Gastroesophageal sphincter (tissue), 4 donors: ENCODE measurements at regions not wholly inside any gene's neighbourhood (a gene's known extent, or its start where the extent isn't known, plus 50 kb on each side); places are given as distances from the start of the nearest gene placed in this dataset.
A peak's percentile ranks its signal among the peaks of the same experiment; 100 is the strongest.
"Not testable (repeated sequence)": the region's sequence is repeated elsewhere in the genome, so short reads cannot be mapped to it uniquely, and the experiment has no call there.

Source experiments
- ATAC-seq: fragments of 150-250 bp; one replicate; pipeline ENCODE4 v1.9.1; 2016; ENCODE audit warnings: mild to moderate bottlenecking, moderate library complexity
- H3K27ac ChIP-seq, 4 donors: fragments of 200-600 bp; sonication (generic) in 3 of 4; 1 replicate in 3 of 4; 2 replicates in 1 of 4; pipeline ENCODE4 v1.5.1; 2016 to 2019
- H3K27me3 ChIP-seq: fragments of 200-600 bp; sonication (generic); one replicate; pipeline ENCODE4 v1.5.1; 2019
- H3K36me3 ChIP-seq, 2 donors: fragments of 200-600 bp; sonication (generic); one replicate each; pipeline ENCODE4 v1.5.1; 2019; ENCODE audit warnings: control low read depth in 1 of 2
- H3K4me1 ChIP-seq, 3 donors: fragments of 200-600 bp; sonication (generic); 1 replicate in 2 of 3; 2 replicates in 1 of 3; pipeline ENCODE4 v1.5.1; 2016 to 2019; ENCODE audit warnings: control low read depth in 2 of 3
- H3K4me3 ChIP-seq, 2 donors: fragments of 200-600 bp; sonication (generic); one replicate each; pipeline ENCODE4 v1.5.1; 2019; ENCODE audit warnings: mild to moderate bottlenecking in 1 of 2, moderate library complexity in 1 of 2
- H3K9me3 ChIP-seq, 3 donors: fragments of 200-600 bp; sonication (generic); one replicate each; pipeline ENCODE4 v1.5.1; 2017 to 2019; ENCODE audit warnings: control low read depth in 2 of 3
- POLR2A ChIP-seq, 2 donors: fragments of 450-650 bp; IDR thresholded peaks; one replicate each; pipeline ENCODE4 v1.6.1; 2017; ENCODE audit warnings: antibody characterized with exemption in 2 of 2, mild to moderate bottlenecking in 2 of 2, moderate library complexity in 1 of 2
- POLR2AphosphoS5 ChIP-seq: sonication (generic); formaldehyde crosslinking; IDR thresholded peaks from one replicate; pipeline ENCODE4 v1.6.1; 2017; ENCODE audit warnings: antibody characterized with exemption
- WGBS, 2 donors: methylation state at CpG; one replicate each; pipeline ENCODE4 v1.1.5; 2018; ENCODE audit warnings: low coverage in 1 of 2; 5-methylcytosine and 5-hydroxymethylcytosine counted together
- TF ChIP-seq, protein P1 (sequence below), 4 experiments: fragments of 200-600 bp in 2 of 4; fragments of 450-650 bp in 2 of 4; sonication (generic) in 1 of 4; IDR thresholded peaks; one replicate each; pipeline ENCODE4 v1.5.1; 2017 to 2019; ENCODE audit warnings: antibody characterized with exemption in 4 of 4, mild to moderate bottlenecking in 2 of 4, moderate library complexity in 2 of 4

- H3K4me3 ChIP-seq, H3K4me1 ChIP-seq, H3K27me3 ChIP-seq, H3K36me3 ChIP-seq, ATAC-seq, H3K9me3 ChIP-seq, H3K27ac ChIP-seq: not testable (repeated sequence)
- WGBS, 2 donors, result no CpG with 5 or more reads among the region's 6 CpGs
Measured at GRCh38 chr1:146413911-146414310, 185.1 kb upstream of the NOTCH2NLA start.

GRCh38 chr1:146411923-146412322 lies 183.1 kb upstream of the NOTCH2NLA start:
- not testable (repeated sequence) for ATAC-seq, H3K27ac ChIP-seq, H3K27me3 ChIP-seq, H3K4me1 ChIP-seq, H3K36me3 ChIP-seq, H3K9me3 ChIP-seq, H3K4me3 ChIP-seq
- no CpG with 5 or more reads among the region's 3 CpGs for WGBS, 2 donors

DNA sequence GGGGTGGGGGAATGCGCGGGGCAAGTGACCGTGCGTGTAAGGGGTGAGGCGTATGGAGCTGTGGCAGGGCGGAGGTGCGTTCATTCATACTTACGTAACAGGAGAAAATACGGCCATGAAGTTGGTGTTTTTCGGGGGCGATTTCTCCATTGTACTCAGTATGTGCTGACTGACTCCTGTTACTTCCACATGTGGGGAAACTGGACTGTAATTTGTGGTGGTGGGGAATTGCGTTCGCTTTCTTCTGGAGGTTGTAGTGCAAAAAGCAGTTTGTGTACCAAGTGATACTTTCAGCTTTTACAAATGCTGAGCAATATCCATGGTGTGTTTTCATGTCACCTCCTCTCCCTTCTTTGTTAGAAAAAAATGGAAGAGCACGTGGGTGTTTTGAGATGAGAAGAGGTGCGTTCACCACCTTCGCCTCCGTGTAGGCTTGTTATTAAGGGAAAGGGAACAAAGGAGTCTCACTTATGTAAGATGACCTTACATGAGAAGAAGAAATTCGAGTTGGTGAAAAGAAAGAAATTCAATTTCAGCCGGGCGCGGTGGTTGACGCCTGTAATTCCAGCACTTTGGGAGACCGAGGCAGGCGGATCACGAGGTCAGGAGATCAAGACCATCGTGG lies 181.1 kb upstream of the NOTCH2NLA start:
- not testable (repeated sequence) for H3K36me3 ChIP-seq, H3K27me3 ChIP-seq, H3K9me3 ChIP-seq, H3K4me1 ChIP-seq
- 11 to 17% methylated on average over 22 to 24 of the region's 26 CpGs for WGBS, 2 donors
- ATAC-seq, result peak; percentile 98
- peak; percentile 89 for TF ChIP-seq POLR2AphosphoS5
- peak; percentile 67 to 89 for TF ChIP-seq POLR2A (IDR thresholded peaks at IDR 0.05)
- H3K4me3 ChIP-seq, result peak overlapping the region; percentile 26 to 40
- H3K27ac ChIP-seq, result peak overlapping the region; percentile 79 to 85 (median 82)

- ATAC-seq, result peak; percentile 98
- WGBS, 2 donors, result 8% methylated on average over 4 of the region's 24 CpGs; no CpG with 5 or more reads in 1 of the 2 donors
- peak overlapping the region; percentile 79 to 85 (median 82) for H3K27ac ChIP-seq
- H3K4me3 ChIP-seq, result peak overlapping the region; percentile 26 to 40
- H3K36me3 ChIP-seq, H3K4me1 ChIP-seq, H3K9me3 ChIP-seq, H3K27me3 ChIP-seq: not testable (repeated sequence)
Measured at GRCh38 chr1:146409116-146409801, 180.4 kb upstream of the NOTCH2NLA start.

DNA sequence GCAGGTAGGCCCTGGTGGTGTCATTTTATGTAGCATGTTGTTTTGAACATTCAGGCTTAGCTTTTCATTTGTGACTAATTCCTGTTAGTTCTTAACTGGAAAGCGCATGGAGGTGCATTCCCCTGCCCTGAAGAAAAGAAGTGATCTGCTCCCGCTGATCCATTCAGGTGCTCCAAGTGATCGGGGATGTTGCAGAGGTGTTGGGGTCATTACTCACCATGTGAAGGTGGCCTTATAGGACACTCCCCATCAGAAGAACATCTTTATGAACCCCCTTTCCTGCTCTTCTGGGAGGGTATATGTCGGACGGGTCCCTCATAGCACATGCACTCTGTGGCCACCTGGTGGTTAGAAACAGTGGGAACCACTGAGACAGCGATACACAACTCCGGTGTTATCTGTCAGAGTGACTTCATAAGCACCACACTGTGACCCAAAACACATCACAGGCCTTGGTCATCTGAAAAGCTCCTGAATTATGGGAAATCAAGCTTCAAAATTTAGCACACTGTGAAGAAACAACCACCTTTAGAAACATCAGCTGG lies 172.5 kb upstream of the NOTCH2NLA start:
- H3K27me3 ChIP-seq, H3K9me3 ChIP-seq, H3K27ac ChIP-seq, H3K4me3 ChIP-seq, H3K36me3 ChIP-seq, H3K4me1 ChIP-seq: not testable (repeated sequence)
- no CpG with 5 or more reads among the region's 7 CpGs for WGBS, 2 donors
- TF ChIP-seq, protein P1, sequence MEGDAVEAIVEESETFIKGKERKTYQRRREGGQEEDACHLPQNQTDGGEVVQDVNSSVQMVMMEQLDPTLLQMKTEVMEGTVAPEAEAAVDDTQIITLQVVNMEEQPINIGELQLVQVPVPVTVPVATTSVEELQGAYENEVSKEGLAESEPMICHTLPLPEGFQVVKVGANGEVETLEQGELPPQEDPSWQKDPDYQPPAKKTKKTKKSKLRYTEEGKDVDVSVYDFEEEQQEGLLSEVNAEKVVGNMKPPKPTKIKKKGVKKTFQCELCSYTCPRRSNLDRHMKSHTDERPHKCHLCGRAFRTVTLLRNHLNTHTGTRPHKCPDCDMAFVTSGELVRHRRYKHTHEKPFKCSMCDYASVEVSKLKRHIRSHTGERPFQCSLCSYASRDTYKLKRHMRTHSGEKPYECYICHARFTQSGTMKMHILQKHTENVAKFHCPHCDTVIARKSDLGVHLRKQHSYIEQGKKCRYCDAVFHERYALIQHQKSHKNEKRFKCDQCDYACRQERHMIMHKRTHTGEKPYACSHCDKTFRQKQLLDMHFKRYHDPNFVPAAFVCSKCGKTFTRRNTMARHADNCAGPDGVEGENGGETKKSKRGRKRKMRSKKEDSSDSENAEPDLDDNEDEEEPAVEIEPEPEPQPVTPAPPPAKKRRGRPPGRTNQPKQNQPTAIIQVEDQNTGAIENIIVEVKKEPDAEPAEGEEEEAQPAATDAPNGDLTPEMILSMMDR (IDR thresholded peaks at IDR 0.05), result peak; percentile 26 to 59 (median 54)
- peak; percentile 81 for ATAC-seq

DNA sequence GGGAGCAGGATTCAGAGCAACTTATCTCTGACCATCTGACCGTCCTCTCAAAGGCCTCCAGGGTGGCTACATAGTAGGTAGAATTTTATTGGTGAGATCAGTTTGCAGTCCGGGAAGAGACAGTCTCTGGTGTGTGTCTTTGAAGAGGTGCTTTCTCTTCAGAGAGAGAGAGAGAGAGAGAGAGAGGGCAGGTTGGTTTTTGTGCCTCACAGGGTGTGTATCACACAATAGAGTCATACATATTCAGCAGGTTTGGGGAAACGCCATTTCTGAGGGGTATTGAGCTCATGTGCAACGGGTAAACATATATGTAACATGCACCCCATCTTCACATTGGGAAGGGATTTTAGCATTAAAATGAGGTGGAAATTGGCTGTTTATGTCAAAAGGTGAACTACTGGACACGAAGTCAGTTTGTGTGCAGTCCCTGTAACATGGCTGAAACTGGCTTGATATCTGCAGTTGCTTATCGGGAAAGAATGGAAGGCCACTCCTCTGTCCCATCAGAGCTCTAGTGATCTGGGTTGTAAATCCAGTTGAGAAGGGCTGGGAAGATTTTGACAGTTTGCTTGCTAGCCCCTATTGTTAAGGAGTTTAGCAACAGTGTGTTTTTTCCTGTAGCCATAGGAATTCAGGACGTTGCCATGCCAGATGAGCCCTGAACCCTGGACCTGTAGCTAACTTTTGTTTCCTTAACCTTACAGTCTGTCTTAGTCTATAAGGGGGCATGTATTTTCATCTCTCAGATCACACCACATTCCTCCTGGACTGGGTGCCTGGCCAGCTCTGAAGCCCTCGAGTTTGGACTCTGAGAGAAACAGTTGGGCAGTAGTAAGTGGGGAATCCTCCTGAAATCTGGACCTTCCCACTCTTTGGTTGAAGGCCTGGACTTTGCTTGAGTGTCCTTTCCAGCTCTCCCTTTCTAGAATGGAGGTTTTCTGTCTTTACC lies 171.6 kb upstream of the NOTCH2NLA start:
- ATAC-seq, H3K27me3 ChIP-seq, H3K4me1 ChIP-seq, H3K9me3 ChIP-seq, H3K27ac ChIP-seq, H3K4me3 ChIP-seq, H3K36me3 ChIP-seq: not testable (repeated sequence)
- 77 to 82% methylated on average over 6 to 8 of the region's 8 CpGs for WGBS, 2 donors

- H3K36me3 ChIP-seq, H3K27me3 ChIP-seq, H3K4me1 ChIP-seq, H3K4me3 ChIP-seq, ATAC-seq, H3K27ac ChIP-seq, H3K9me3 ChIP-seq: not testable (repeated sequence)
- 89% methylated on average over 2 of the region's 2 CpGs; no CpG with 5 or more reads in 1 of the 2 donors for WGBS, 2 donors
Measured at GRCh38 chr1:146399225-146399624, 170.4 kb upstream of the NOTCH2NLA start.

- not testable (repeated sequence) for H3K27me3 ChIP-seq, ATAC-seq, H3K4me3 ChIP-seq, H3K4me1 ChIP-seq, H3K36me3 ChIP-seq, H3K27ac ChIP-seq, H3K9me3 ChIP-seq
Measured at GRCh38 chr1:146396801-146397200, 168.0 kb upstream of the NOTCH2NLA start.

GRCh38 chr1:146396242-146396641 lies 167.4 kb upstream of the NOTCH2NLA start:
- not testable (repeated sequence) for H3K9me3 ChIP-seq, H3K27ac ChIP-seq, H3K27me3 ChIP-seq, ATAC-seq, H3K36me3 ChIP-seq, H3K4me3 ChIP-seq, H3K4me1 ChIP-seq
- WGBS, 2 donors, result no CpG with 5 or more reads among the region's 6 CpGs

GRCh38 chr1:146393796-146394195 lies 165.0 kb upstream of the NOTCH2NLA start:
- WGBS, 2 donors, result 80% methylated on average over 1 of the region's 23 CpGs; no CpG with 5 or more reads in 1 of the 2 donors
- H3K36me3 ChIP-seq, ATAC-seq, H3K27ac ChIP-seq, H3K4me3 ChIP-seq, H3K9me3 ChIP-seq, H3K27me3 ChIP-seq, H3K4me1 ChIP-seq: not testable (repeated sequence)

DNA sequence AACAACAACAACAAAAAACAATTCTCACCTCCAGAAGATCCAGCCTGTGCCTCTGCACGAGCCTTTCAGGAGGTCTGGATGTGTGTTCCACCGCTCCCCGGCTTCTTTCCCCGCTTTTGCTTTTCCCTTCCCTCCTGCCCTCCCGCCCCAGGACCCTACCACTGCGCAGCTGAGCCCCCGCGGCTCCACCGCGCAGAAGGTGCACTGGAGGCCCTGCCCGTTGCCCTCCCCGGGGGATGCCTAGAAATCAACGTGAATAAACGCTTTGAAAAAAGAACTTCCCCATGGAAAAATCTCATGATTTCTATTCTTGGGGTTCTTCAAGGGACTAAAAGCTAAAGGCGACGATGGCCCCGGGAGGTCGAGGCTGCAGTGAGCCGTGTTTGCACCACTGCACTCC lies 164.3 kb upstream of the NOTCH2NLA start:
- not testable (repeated sequence) for H3K27me3 ChIP-seq, H3K36me3 ChIP-seq, H3K4me3 ChIP-seq, H3K4me1 ChIP-seq, ATAC-seq, H3K27ac ChIP-seq, H3K9me3 ChIP-seq
- WGBS, 2 donors, result 47 to 73% methylated on average over 2 to 3 of the region's 19 CpGs

DNA sequence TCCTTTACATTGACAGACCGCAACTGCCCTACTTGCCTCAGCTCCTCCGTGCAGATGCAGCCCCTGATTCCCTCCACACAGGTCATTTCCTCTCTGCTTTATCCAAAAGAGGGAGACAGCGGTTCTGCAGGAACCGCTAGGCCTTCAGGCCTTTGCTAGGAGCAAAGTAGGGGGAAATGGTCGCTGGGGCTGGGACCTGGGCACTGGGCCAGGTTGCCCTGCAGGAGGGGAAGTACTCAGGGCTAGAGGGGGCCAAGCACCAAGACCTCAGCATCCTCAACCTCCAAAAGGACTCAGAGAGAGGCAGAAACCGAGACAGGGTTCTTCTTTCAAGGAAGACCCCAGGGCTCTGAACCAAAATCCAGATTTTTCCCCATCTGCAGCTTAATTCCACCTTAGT lies 160.4 kb upstream of the NOTCH2NLA start:
- H3K9me3 ChIP-seq, H3K27me3 ChIP-seq, H3K36me3 ChIP-seq, H3K4me3 ChIP-seq, H3K27ac ChIP-seq, ATAC-seq, H3K4me1 ChIP-seq: not testable (repeated sequence)
- no CpG with 5 or more reads among the region's 6 CpGs for whole genome bisulfite sequencing, 2 donors
